Thyroid gland (tissue), 4 donors: ENCODE measurements at regions not wholly inside any gene's neighbourhood (a gene's known extent, or its start where the extent isn't known, plus 50 kb on each side); places are given as distances from the start of the nearest gene placed in this dataset.

Experiments
- POLR2A ChIP-seq, 2 donors: fragments of 450-650 bp; IDR thresholded peaks; one replicate each; pipeline ENCODE4 v1.6.1; 2017; ENCODE audit warnings: antibody characterized with exemption in 2 of 2, mild to moderate bottlenecking in 2 of 2, moderate library complexity in 1 of 2
- TF ChIP-seq, protein P1 (sequence below), 6 experiments: fragments of 200-600 bp in 3 of 6; fragments of 450-650 bp in 3 of 6; sonication (generic) in 3 of 6; IDR thresholded peaks; one replicate each; pipeline ENCODE4 v1.5.1; 2016 to 2019; ENCODE audit warnings: antibody characterized with exemption in 6 of 6, mild to moderate bottlenecking in 2 of 6, inconsistent platforms in 1 of 6, moderate library complexity in 1 of 6

GRCh38 chr7:124322561-124322960 is 289.7 kb upstream of the TMEM229A start:
- TF ChIP-seq POLR2A (IDR thresholded peaks at IDR 0.05), result no peak
- TF ChIP-seq, protein P1, sequence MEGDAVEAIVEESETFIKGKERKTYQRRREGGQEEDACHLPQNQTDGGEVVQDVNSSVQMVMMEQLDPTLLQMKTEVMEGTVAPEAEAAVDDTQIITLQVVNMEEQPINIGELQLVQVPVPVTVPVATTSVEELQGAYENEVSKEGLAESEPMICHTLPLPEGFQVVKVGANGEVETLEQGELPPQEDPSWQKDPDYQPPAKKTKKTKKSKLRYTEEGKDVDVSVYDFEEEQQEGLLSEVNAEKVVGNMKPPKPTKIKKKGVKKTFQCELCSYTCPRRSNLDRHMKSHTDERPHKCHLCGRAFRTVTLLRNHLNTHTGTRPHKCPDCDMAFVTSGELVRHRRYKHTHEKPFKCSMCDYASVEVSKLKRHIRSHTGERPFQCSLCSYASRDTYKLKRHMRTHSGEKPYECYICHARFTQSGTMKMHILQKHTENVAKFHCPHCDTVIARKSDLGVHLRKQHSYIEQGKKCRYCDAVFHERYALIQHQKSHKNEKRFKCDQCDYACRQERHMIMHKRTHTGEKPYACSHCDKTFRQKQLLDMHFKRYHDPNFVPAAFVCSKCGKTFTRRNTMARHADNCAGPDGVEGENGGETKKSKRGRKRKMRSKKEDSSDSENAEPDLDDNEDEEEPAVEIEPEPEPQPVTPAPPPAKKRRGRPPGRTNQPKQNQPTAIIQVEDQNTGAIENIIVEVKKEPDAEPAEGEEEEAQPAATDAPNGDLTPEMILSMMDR (IDR thresholded peaks at IDR 0.05), result no peak
